Osteocyte (in vitro differentiated cells): ENCODE measurements at regions not wholly inside any gene's neighbourhood (a gene's known extent, or its start where the extent isn't known, plus 50 kb on each side); places are given as distances from the start of the nearest gene placed in this dataset.
"Not testable (repeated sequence)": the region's sequence is repeated elsewhere in the genome, so short reads cannot be mapped to it uniquely, and the experiment has no call there.

Experiments
- DNase-seq: peaks from one replicate; pipeline ENCODE4 v3.0.0; 2021; ENCODE audit warnings: mixed read lengths; ENCODE audit not compliant: unreplicated experiment; ENCODE audit errors: extremely low spot score
- H3K27ac Mint-ChIP-seq: one replicate; pipeline ENCODE4 v1.8.0; 2021; ENCODE audit warnings: mild to moderate bottlenecking, mixed read lengths; ENCODE audit not compliant: unreplicated experiment
- H3K27me3 Mint-ChIP-seq: one replicate; pipeline ENCODE4 v1.8.0; 2021; ENCODE audit warnings: mixed read lengths; ENCODE audit not compliant: unreplicated experiment
- H3K36me3 Mint-ChIP-seq: one replicate; pipeline ENCODE4 v1.8.0; 2021; ENCODE audit warnings: mixed read lengths; ENCODE audit not compliant: unreplicated experiment
- H3K4me1 Mint-ChIP-seq: one replicate; pipeline ENCODE4 v1.8.0; 2021; ENCODE audit warnings: mixed read lengths; ENCODE audit not compliant: unreplicated experiment
- H3K4me3 Mint-ChIP-seq: one replicate; pipeline ENCODE4 v1.8.0; 2021; ENCODE audit warnings: mild to moderate bottlenecking, moderate library complexity, mixed read lengths; ENCODE audit not compliant: unreplicated experiment
- H3K9me3 Mint-ChIP-seq: one replicate; pipeline ENCODE4 v1.8.0; 2021; ENCODE audit warnings: mixed read lengths; ENCODE audit not compliant: unreplicated experiment
- CTCF ChIP-seq: fragments of 200-600 bp; sonication (generic); IDR thresholded peaks from 2 replicates; pipeline ENCODE4 v1.5.0; 2021; ENCODE audit warnings: antibody characterized with exemption, mild to moderate bottlenecking, moderate library complexity

- Mint-ChIP-seq H3K27me3 (no peaks in the 10 kb centered on the region), H3K9me3 (no peaks in the 10 kb centered on the region), H3K4me1 (peaks cover 80% of the 10 kb centered on the region), H3K27ac (no peak overlapping the region), H3K4me3 (no peak overlapping the region), H3K36me3 (peaks cover 32% of the 10 kb centered on the region)
- no peak for DNase-seq
- no peak for TF ChIP-seq CTCF
Measured at GRCh38 chr17:20929334-20929733, 113.5 kb downstream of the USP22 start.

DNA sequence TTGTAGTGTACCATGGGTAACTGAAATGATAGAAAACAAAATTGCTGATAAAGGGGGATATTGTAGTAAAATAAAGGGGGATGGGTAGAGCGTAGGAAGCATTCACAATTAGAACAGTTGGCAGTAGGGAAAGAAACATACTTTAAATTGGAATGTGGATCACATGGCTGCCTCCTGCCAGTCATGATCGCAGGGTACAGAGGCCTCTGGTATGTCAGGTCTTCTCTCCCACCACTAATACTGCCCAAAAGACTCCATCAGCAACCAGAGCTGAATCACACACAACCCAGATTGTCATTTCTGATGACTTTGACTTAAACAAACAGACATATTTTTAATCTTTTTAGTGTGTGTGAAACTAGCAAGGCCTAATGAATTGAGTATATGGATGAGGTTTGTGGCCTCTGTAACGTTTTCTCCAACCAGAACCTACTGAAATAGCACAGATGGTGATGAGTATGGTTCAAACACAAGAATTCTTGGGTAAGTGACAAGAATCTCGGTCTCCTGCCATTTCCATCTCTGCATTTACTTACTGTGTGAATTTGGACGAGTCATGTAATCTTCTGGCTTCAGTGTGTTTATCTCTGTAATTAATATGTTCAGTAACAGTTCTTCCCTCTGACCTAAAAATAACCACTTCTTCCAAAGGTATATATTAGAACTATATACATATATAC lies 112.6 kb downstream of the USP22 start:
- no peaks in the 10 kb centered on the region for H3K27me3 Mint-ChIP-seq
- H3K36me3 Mint-ChIP-seq: peaks cover 29% of the 10 kb centered on the region
- peak overlapping the region; percentile 81 for H3K27ac Mint-ChIP-seq
- no peak overlapping the region for H3K4me3 Mint-ChIP-seq
- peaks cover 80% of the 10 kb centered on the region for H3K4me1 Mint-ChIP-seq
- no peaks in the 10 kb centered on the region for H3K9me3 Mint-ChIP-seq
- no peak for DNase-seq
- TF ChIP-seq CTCF: no peak

GRCh38 chr17:20933040-20933439 lies 109.8 kb downstream of the USP22 start:
- not testable (repeated sequence) for DNase-seq, H3K27me3 Mint-ChIP-seq, H3K27ac Mint-ChIP-seq, H3K9me3 Mint-ChIP-seq, H3K4me3 Mint-ChIP-seq
- peaks cover 76% of the 10 kb centered on the region for H3K4me1 Mint-ChIP-seq
- peaks cover 32% of the 10 kb centered on the region for H3K36me3 Mint-ChIP-seq

DNA sequence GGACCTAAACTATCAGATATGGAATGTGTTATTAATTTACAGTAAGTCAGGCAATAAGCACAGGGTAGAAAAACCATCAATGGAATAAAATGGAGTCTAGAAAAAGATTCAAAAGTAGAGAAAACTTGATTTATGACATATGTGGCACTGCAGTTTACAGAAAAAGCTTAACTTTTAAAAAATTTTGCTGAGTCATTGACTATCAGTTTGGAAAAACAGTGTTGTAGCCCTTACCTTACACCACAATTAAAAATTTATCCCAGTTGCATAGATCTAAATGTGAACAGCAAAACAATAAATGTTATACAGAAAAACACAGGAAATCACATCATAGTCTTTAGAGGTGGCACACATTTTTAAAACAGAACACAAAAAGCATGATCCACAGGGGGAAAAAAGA lies 108.5 kb downstream of the USP22 start:
- Mint-ChIP-seq H3K4me1 (peaks cover 70% of the 10 kb centered on the region), H3K4me3 (no peak overlapping the region), H3K36me3 (peaks cover 30% of the 10 kb centered on the region), H3K9me3 (no peaks in the 10 kb centered on the region), H3K27me3 (no peaks in the 10 kb centered on the region), H3K27ac (peak overlapping the region; percentile 89)
- DNase-seq: no peak
- TF ChIP-seq CTCF: no peak

DNA sequence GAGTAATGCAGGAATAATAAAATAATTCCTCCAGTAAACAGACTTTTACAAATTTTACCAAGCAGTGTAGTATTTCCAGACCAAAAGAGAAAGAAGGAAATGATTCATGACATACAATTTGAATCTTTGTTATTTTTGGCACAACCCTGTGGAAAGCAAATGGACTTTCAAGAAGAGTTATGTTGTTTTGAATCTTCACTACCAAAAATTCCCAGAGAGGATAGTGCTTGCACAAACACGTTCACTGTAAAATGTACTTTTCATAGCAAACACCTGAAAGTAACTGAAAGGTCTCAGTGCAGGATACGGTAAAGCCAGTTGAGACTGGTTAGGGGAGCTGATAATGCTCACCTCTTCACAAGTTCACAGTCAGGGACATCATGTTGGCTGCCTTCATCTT lies 107.1 kb downstream of the USP22 start:
- Mint-ChIP-seq H3K4me3 (peak overlapping the region; percentile 51), H3K9me3 (no peaks in the 10 kb centered on the region), H3K27me3 (no peaks in the 10 kb centered on the region), H3K27ac (peak overlapping the region; percentile 92), H3K4me1 (peaks cover 57% of the 10 kb centered on the region), H3K36me3 (peaks cover 32% of the 10 kb centered on the region)
- DNase-seq: no peak
- no peak for TF ChIP-seq CTCF
